Activated naive CD4-positive, alpha-beta T cell treated with anti-CD3 and anti-CD28 coated beads, Interleukin-2, amount 10 ng/mL, durations not matched to agents 7 days and 5 days (primary cell): ENCODE measurements at regions not wholly inside any gene's neighbourhood (a gene's known extent, or its start where the extent isn't known, plus 50 kb on each side); places are given as distances from the start of the nearest gene placed in this dataset.
"Not testable (repeated sequence)": the region's sequence is repeated elsewhere in the genome, so short reads cannot be mapped to it uniquely, and the experiment has no call there.

Experiments
- CTCF ChIA-PET: fragments of 350-600 bp; sonication (Branson Sonifier 250); formaldehyde crosslinking; loops from one replicate; lab custom pipeline; 2021; ENCODE audit warnings: antibody characterized with exemption; lab: Charles Lee
- DNase-seq: peaks from one replicate; pipeline ENCODE4 v3.0.0-alpha.2; 2020
- H3K27ac Mint-ChIP-seq: one replicate; pipeline ENCODE4 v1.8.0; 2021; ENCODE audit warnings: mild to moderate bottlenecking, moderate library complexity, mixed read lengths
- H3K27me3 Mint-ChIP-seq: one replicate; pipeline ENCODE4 v1.8.0; 2021; ENCODE audit warnings: mild to moderate bottlenecking, mixed read lengths
- H3K36me3 Mint-ChIP-seq: one replicate; pipeline ENCODE4 v1.8.0; 2021; ENCODE audit warnings: mixed read lengths
- H3K4me1 Mint-ChIP-seq: one replicate; pipeline ENCODE4 v1.8.0; 2021; ENCODE audit warnings: mixed read lengths
- H3K4me3 Mint-ChIP-seq: one replicate; pipeline ENCODE4 v1.8.0; 2021; ENCODE audit warnings: mild to moderate bottlenecking, moderate library complexity, mixed read lengths
- H3K9me3 Mint-ChIP-seq: one replicate; pipeline ENCODE4 v1.8.0; 2021; ENCODE audit warnings: mixed read lengths

GRCh38 chr15:20251214-20252005, 290.2 kb downstream of the GOLGA6L6 start:
- CTCF ChIA-PET, DNase-seq, H3K36me3 Mint-ChIP-seq, H3K4me3 Mint-ChIP-seq, H3K9me3 Mint-ChIP-seq, H3K27me3 Mint-ChIP-seq, H3K4me1 Mint-ChIP-seq, H3K27ac Mint-ChIP-seq: not testable (repeated sequence)

DNA sequence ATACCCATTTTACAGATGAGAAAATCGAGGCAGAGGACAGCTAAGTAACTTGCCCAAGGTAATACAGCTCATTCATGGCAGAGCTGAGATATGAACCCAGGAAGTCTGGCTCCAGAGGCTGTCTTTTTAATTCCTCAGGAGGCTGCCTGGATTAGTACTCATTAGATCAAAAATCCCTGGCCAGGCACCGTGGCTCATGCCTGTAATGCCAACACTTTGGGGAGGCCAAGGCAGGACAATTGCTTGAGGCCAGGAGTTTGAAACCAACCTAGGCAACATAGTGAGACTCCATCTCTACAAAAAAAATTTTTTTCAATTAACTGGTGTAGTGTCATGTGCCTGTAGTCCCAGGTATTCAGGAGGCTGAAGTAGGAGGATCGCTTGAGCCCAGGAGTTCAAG, 291.4 kb downstream of the GOLGA6L6 start:
- CTCF ChIA-PET, DNase-seq, H3K27me3 Mint-ChIP-seq, H3K27ac Mint-ChIP-seq, H3K9me3 Mint-ChIP-seq, H3K4me1 Mint-ChIP-seq, H3K36me3 Mint-ChIP-seq, H3K4me3 Mint-ChIP-seq: not testable (repeated sequence)

DNA sequence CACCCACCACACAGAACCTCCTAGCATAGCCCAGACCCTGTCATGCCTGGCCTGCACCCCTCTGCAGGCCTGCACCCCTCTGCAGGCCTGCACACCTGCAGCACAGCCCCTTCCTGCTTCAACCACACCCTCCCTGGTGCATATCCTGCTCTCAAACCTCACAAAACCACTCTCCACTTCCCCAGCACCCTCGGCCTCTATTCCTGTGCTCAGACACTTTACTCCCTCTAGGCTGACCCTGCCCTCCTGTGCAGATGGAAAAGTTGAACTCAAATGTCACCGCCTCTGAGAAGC, 292.0 kb downstream of the GOLGA6L6 start:
- H3K4me1 Mint-ChIP-seq, H3K4me3 Mint-ChIP-seq, H3K27ac Mint-ChIP-seq, CTCF ChIA-PET, DNase-seq, H3K27me3 Mint-ChIP-seq, H3K36me3 Mint-ChIP-seq, H3K9me3 Mint-ChIP-seq: not testable (repeated sequence)

GRCh38 chr15:20248434-20248833, 293.2 kb downstream of the GOLGA6L6 start:
- H3K9me3 Mint-ChIP-seq, H3K4me1 Mint-ChIP-seq, DNase-seq, H3K27ac Mint-ChIP-seq, CTCF ChIA-PET, H3K36me3 Mint-ChIP-seq, H3K27me3 Mint-ChIP-seq, H3K4me3 Mint-ChIP-seq: not testable (repeated sequence)

GRCh38 chr15:20247137-20247536, 294.5 kb downstream of the GOLGA6L6 start:
- H3K4me1 Mint-ChIP-seq, DNase-seq, H3K27ac Mint-ChIP-seq, H3K4me3 Mint-ChIP-seq, CTCF ChIA-PET, H3K27me3 Mint-ChIP-seq, H3K9me3 Mint-ChIP-seq, H3K36me3 Mint-ChIP-seq: not testable (repeated sequence)

- DNase-seq, H3K27me3 Mint-ChIP-seq, H3K4me3 Mint-ChIP-seq, H3K36me3 Mint-ChIP-seq, H3K4me1 Mint-ChIP-seq, CTCF ChIA-PET, H3K9me3 Mint-ChIP-seq, H3K27ac Mint-ChIP-seq: not testable (repeated sequence)
Measured at GRCh38 chr15:20246624-20247023, 295.0 kb downstream of the GOLGA6L6 start.

DNA sequence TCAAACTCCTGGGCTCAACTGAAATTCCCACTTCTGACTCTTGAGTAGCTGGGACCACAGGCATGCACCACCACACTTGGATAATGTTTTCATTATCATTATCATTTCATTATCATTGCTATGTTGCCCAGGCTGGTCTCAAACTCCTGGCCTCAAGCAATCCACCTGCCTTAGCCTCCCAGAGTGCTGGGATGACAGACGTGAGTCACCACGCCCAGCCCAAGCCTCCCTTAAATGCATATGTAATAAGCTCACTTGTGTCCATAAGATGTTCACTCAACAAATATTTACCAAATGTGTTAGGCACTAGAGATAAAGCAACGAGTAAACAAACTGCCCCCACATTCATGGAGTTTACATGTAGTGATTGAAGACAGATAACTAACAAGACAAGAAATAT, 295.7 kb downstream of the GOLGA6L6 start:
- H3K27ac Mint-ChIP-seq, DNase-seq, H3K36me3 Mint-ChIP-seq, H3K4me3 Mint-ChIP-seq, CTCF ChIA-PET, H3K4me1 Mint-ChIP-seq, H3K9me3 Mint-ChIP-seq, H3K27me3 Mint-ChIP-seq: not testable (repeated sequence)

- H3K9me3 Mint-ChIP-seq, DNase-seq, H3K27me3 Mint-ChIP-seq, H3K4me3 Mint-ChIP-seq, H3K4me1 Mint-ChIP-seq, CTCF ChIA-PET, H3K36me3 Mint-ChIP-seq, H3K27ac Mint-ChIP-seq: not testable (repeated sequence)
Measured at GRCh38 chr15:20244792-20245191, 296.8 kb downstream of the GOLGA6L6 start.

- H3K4me3 Mint-ChIP-seq, H3K36me3 Mint-ChIP-seq, H3K27me3 Mint-ChIP-seq, DNase-seq, CTCF ChIA-PET, H3K27ac Mint-ChIP-seq, H3K9me3 Mint-ChIP-seq, H3K4me1 Mint-ChIP-seq: not testable (repeated sequence)
Measured at GRCh38 chr15:20243486-20244240, 297.9 kb downstream of the GOLGA6L6 start.

- CTCF ChIA-PET, H3K27me3 Mint-ChIP-seq, H3K36me3 Mint-ChIP-seq, H3K4me1 Mint-ChIP-seq, H3K27ac Mint-ChIP-seq, H3K4me3 Mint-ChIP-seq, DNase-seq, H3K9me3 Mint-ChIP-seq: not testable (repeated sequence)
Measured at GRCh38 chr15:20240366-20240917, 301.2 kb downstream of the GOLGA6L6 start.

DNA sequence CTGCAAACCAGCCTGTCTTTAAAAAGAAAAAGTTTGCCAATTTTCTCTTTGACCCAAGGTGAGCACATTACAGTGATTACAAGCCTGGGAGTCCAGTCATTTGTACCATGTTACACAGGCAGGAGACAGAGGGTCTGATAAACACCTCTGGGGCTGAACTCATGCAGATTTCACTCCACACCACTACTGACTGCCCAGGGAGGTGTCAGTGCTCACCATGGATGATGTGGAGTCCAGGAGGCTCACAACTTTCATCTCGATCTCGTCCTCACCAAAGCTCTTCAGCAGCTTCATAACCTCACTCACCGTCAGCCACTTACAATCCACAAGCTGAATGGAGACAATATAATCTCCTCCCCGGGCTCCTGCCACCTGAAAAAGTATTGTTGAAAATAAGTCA, 302.4 kb downstream of the GOLGA6L6 start:
- H3K36me3 Mint-ChIP-seq, H3K27ac Mint-ChIP-seq, H3K4me1 Mint-ChIP-seq, CTCF ChIA-PET, H3K9me3 Mint-ChIP-seq, DNase-seq, H3K27me3 Mint-ChIP-seq, H3K4me3 Mint-ChIP-seq: not testable (repeated sequence)

DNA sequence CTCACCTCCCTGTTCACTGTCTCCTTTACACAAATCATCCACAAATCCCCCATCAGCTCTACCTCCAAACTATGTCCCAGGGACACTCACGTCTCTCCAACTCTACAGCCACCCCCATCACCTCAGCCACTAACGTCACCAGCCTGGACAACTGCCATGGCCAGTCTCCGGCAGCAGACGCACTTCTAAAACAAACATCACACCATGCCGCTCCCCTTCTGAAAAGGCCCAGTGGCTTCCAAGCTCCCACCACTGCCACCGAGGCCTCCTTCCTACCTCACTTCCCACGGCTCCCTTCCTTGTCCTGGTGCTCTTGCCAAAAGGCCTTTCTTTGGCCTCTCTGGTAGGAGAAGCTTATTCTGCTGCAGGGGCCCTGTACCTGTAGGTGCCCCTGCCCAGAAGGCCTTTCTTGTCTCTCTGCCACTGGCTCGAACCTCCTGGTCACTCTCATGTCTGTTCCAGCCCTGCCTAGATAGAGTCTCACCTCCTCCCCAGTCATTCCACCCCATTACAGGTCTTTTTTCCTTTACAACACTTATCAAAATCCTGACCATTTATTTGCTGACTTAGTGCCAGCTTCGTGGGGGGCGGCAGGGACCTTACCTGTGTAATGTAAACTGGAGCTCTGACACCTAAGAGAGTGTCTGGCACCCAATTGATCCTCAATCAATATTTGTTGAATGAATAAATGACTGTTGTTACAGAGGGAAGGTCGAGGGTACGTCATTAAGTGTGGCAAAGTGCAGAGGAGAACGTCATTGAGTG, 304.2 kb downstream of the GOLGA6L6 start:
- CTCF ChIA-PET, H3K4me3 Mint-ChIP-seq, H3K4me1 Mint-ChIP-seq, H3K36me3 Mint-ChIP-seq, H3K27me3 Mint-ChIP-seq, H3K27ac Mint-ChIP-seq, H3K9me3 Mint-ChIP-seq, DNase-seq: not testable (repeated sequence)

- H3K27ac Mint-ChIP-seq, H3K36me3 Mint-ChIP-seq, H3K27me3 Mint-ChIP-seq, H3K4me1 Mint-ChIP-seq, CTCF ChIA-PET, H3K4me3 Mint-ChIP-seq, H3K9me3 Mint-ChIP-seq, DNase-seq: not testable (repeated sequence)
Measured at GRCh38 chr15:20235728-20236127, 305.9 kb downstream of the GOLGA6L6 start.

- CTCF ChIA-PET, H3K9me3 Mint-ChIP-seq, H3K36me3 Mint-ChIP-seq, H3K4me1 Mint-ChIP-seq, DNase-seq, H3K4me3 Mint-ChIP-seq, H3K27me3 Mint-ChIP-seq, H3K27ac Mint-ChIP-seq: not testable (repeated sequence)
Measured at GRCh38 chr15:20234006-20234540, 307.5 kb downstream of the GOLGA6L6 start.
